ENCODE measurements at regions not wholly inside any gene's neighbourhood (a gene's known extent, or its start where the extent isn't known, plus 50 kb on each side); places are given as distances from the start of the nearest gene placed in this dataset.

DNA sequence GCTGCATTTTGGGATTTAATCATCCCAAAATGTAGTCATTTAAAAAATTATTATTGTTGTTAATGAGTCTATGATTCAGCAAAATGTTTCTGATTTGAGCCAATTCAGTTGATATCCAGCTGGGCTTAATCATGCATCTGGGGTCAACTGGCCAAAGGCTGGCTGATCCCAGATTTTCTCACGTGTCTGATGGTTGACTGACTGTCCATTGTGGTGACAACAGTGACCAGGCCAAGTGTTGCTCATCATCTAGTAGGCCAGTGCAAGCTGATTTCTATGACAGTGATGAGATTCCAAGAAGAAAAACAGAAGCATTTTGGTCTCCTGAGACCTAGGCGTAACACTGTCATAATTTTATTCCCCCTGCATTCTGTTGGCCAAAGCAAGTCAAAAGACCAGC, 80.1 kb upstream of the ZC3H11B start:
- H3K27me3 ChIP-seq (ENCODE audit: low read length): no peaks in the 10 kb centered on the region
- no peak overlapping the region for H3K27ac ChIP-seq (ENCODE audit: low read depth, low read length)
- H3K79me2 ChIP-seq (ENCODE audit: insufficient read depth, low read length): no peaks in the 10 kb centered on the region
- H3K9me2 ChIP-seq (replicated peaks; ENCODE audit: insufficient read depth, low read length): no peaks in the 10 kb centered on the region
- no peak for TF ChIP-seq EZH2phosphoT487 (conservative IDR thresholded peaks at IDR 0.05; ENCODE audit: low read length)
- TF ChIP-seq, protein P1, sequence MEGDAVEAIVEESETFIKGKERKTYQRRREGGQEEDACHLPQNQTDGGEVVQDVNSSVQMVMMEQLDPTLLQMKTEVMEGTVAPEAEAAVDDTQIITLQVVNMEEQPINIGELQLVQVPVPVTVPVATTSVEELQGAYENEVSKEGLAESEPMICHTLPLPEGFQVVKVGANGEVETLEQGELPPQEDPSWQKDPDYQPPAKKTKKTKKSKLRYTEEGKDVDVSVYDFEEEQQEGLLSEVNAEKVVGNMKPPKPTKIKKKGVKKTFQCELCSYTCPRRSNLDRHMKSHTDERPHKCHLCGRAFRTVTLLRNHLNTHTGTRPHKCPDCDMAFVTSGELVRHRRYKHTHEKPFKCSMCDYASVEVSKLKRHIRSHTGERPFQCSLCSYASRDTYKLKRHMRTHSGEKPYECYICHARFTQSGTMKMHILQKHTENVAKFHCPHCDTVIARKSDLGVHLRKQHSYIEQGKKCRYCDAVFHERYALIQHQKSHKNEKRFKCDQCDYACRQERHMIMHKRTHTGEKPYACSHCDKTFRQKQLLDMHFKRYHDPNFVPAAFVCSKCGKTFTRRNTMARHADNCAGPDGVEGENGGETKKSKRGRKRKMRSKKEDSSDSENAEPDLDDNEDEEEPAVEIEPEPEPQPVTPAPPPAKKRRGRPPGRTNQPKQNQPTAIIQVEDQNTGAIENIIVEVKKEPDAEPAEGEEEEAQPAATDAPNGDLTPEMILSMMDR (IDR thresholded peaks at IDR 0.05; ENCODE audit: insufficient read depth, low read length, poor library complexity, severe bottlenecking): no peak
- no peak overlapping the region for H3K4me2 ChIP-seq (ENCODE audit: low read depth, low read length, poor library complexity, severe bottlenecking)
- H3K36me3 ChIP-seq (ENCODE audit: low read length): no peaks in the 10 kb centered on the region
- H2AFZ ChIP-seq (ENCODE audit: low read depth, low read length, severe bottlenecking): no peak overlapping the region
- no peaks in the 10 kb centered on the region for H4K20me1 ChIP-seq (ENCODE audit: low read depth, low read length)
- H3F3A ChIP-seq (ENCODE audit: insufficient read depth): no peaks in the 10 kb centered on the region
- no peak overlapping the region for H3K4me3 ChIP-seq (ENCODE audit: insufficient read depth, low read length, poor library complexity, severe bottlenecking)
- H3K9me3 ChIP-seq (ENCODE audit: insufficient read depth, low read length): no peaks in the 10 kb centered on the region
- no peak overlapping the region for H3K9ac ChIP-seq (ENCODE audit: low read length)

DNA sequence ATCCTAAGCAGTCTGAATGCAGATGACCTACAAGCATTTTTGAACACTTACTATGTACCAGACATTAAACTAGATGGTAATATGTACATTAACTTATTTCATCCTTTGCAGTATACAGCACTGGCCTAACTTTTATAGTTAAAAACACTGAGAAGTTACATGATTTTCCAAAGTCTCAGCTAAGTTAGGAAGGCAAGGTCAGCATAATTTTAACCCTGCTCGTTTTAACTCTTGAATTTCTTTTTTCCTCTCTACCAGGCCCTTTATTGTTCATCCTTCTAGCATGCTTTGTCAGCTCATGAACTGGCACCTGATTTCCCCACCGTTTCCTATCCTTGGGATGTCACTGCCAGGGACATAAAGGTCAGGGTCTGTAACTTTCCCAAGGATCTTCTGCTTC, 76.9 kb upstream of the ZC3H11B start:
- H3K4me2 ChIP-seq (ENCODE audit: low read depth, low read length, poor library complexity, severe bottlenecking): no peak overlapping the region
- no peaks in the 10 kb centered on the region for H3K9me2 ChIP-seq (replicated peaks; ENCODE audit: insufficient read depth, low read length)
- no peaks in the 10 kb centered on the region for H3K27me3 ChIP-seq (ENCODE audit: low read length)
- H3K9ac ChIP-seq (ENCODE audit: low read length): no peak overlapping the region
- no peak overlapping the region for H3K4me3 ChIP-seq (ENCODE audit: insufficient read depth, low read length, poor library complexity, severe bottlenecking)
- H3K27ac ChIP-seq (ENCODE audit: low read depth, low read length): no peak overlapping the region
- TF ChIP-seq, protein P1 (IDR thresholded peaks at IDR 0.05; ENCODE audit: insufficient read depth, low read length, poor library complexity, severe bottlenecking): no peak
- TF ChIP-seq EZH2phosphoT487 (conservative IDR thresholded peaks at IDR 0.05; ENCODE audit: low read length): no peak
- no peaks in the 10 kb centered on the region for H3F3A ChIP-seq (ENCODE audit: insufficient read depth)
- no peak overlapping the region for H2AFZ ChIP-seq (ENCODE audit: low read depth, low read length, severe bottlenecking)
- H4K20me1 ChIP-seq (ENCODE audit: low read depth, low read length): no peaks in the 10 kb centered on the region
- no peaks in the 10 kb centered on the region for H3K36me3 ChIP-seq (ENCODE audit: low read length)
- H3K9me3 ChIP-seq (ENCODE audit: insufficient read depth, low read length): no peaks in the 10 kb centered on the region
- no peaks in the 10 kb centered on the region for H3K79me2 ChIP-seq (ENCODE audit: insufficient read depth, low read length)

DNA sequence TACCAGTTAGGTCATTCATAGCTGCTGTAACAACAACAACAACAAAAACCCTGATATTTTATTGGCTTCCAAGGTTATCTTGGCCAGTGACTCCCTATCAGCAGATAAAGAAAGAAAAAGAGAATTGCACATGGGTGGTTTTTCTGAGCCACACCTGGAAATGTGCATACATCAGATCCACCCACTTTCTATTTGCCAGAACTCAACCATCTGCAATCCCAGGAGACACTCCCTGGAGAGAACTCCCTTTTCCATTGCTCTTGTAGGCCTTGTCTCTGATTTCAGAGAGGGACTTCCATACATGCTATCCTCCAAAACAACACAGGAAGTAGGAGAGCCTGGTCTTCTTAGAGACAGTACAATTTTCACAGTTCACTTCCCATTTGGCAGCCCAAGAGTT, 74.9 kb upstream of the ZC3H11B start:
- H3K36me3 ChIP-seq (ENCODE audit: low read length): no peaks in the 10 kb centered on the region
- no peak overlapping the region for H3K4me3 ChIP-seq (ENCODE audit: insufficient read depth, low read length, poor library complexity, severe bottlenecking)
- no peak overlapping the region for H3K9ac ChIP-seq (ENCODE audit: low read length)
- no peak overlapping the region for H3K4me2 ChIP-seq (ENCODE audit: low read depth, low read length, poor library complexity, severe bottlenecking)
- H3K9me3 ChIP-seq (ENCODE audit: insufficient read depth, low read length): no peaks in the 10 kb centered on the region
- no peak overlapping the region for H2AFZ ChIP-seq (ENCODE audit: low read depth, low read length, severe bottlenecking)
- H3K27me3 ChIP-seq (ENCODE audit: low read length): no peaks in the 10 kb centered on the region
- H3F3A ChIP-seq (ENCODE audit: insufficient read depth): no peaks in the 10 kb centered on the region
- no peaks in the 10 kb centered on the region for H4K20me1 ChIP-seq (ENCODE audit: low read depth, low read length)
- no peak overlapping the region for H3K27ac ChIP-seq (ENCODE audit: low read depth, low read length)
- H3K79me2 ChIP-seq (ENCODE audit: insufficient read depth, low read length): no peaks in the 10 kb centered on the region
- H3K9me2 ChIP-seq (replicated peaks; ENCODE audit: insufficient read depth, low read length): no peaks in the 10 kb centered on the region
- TF ChIP-seq EZH2phosphoT487 (conservative IDR thresholded peaks at IDR 0.05; ENCODE audit: low read length): no peak
- TF ChIP-seq, protein P1 (IDR thresholded peaks at IDR 0.05; ENCODE audit: insufficient read depth, low read length, poor library complexity, severe bottlenecking): no peak
